Neural progenitor cell (in vitro differentiated cells): ENCODE measurements at regions not wholly inside any gene's neighbourhood (a gene's known extent, or its start where the extent isn't known, plus 50 kb on each side); places are given as distances from the start of the nearest gene placed in this dataset.

ENCODE experiments used
- DNase-seq: peaks from one replicate; pipeline ENCODE4 v3.0.0-alpha.2; 2016; ENCODE audit warnings: low spot score
- H2AFZ ChIP-seq: fragments of 200-600 bp; sonication (generic); replicated peaks from 2 replicates; pipeline ENCODE4 v1.6.1; 2016; ENCODE audit warnings: antibody characterized with exemption
- H3F3A ChIP-seq: fragments of 200-600 bp; sonication (generic); 2 replicates; pipeline ENCODE4 v1.6.1; 2016; ENCODE audit warnings: antibody characterized with exemption, low read depth
- H3K27ac ChIP-seq: fragments of 200-600 bp; sonication (generic); 2 replicates; pipeline ENCODE4 v1.5.1; 2016; ENCODE audit warnings: mild to moderate bottlenecking
- H3K27me3 ChIP-seq: fragments of 200-600 bp; sonication (generic); 2 replicates; pipeline ENCODE4 v1.6.1; 2016; ENCODE audit warnings: mild to moderate bottlenecking, moderate library complexity
- H3K36me3 ChIP-seq: fragments of 200-600 bp; sonication (generic); 2 replicates; pipeline ENCODE4 v1.5.1; 2016
- H3K4me1 ChIP-seq: fragments of 200-600 bp; sonication (generic); 2 replicates; pipeline ENCODE4 v1.6.1; 2016; ENCODE audit warnings: mixed run types
- H3K4me2 ChIP-seq: fragments of 200-600 bp; sonication (generic); 2 replicates; pipeline ENCODE4 v1.6.1; 2016
- H3K4me3 ChIP-seq: fragments of 200-600 bp; sonication (generic); 2 replicates; pipeline ENCODE4 v1.5.1; 2016
- H3K79me2 ChIP-seq: fragments of 200-600 bp; sonication (generic); 2 replicates; pipeline ENCODE4 v1.6.1; 2016; ENCODE audit warnings: low read depth
- H3K9ac ChIP-seq: fragments of 200-600 bp; sonication (generic); 2 replicates; pipeline ENCODE4 v1.6.1; 2016
- H3K9me3 ChIP-seq: fragments of 200-600 bp; sonication (generic); 2 replicates; pipeline ENCODE4 v1.5.1; 2016; ENCODE audit warnings: low read depth
- H4K20me1 ChIP-seq: fragments of 200-600 bp; sonication (generic); 2 replicates; pipeline ENCODE4 v1.6.1; 2016; ENCODE audit warnings: low read depth
- H3K27ac Mint-ChIP-seq: 3 replicates; pipeline ENCODE4 v1.8.0; 2021; ENCODE audit warnings: mixed read lengths
- H3K27me3 Mint-ChIP-seq: 2 replicates; pipeline ENCODE4 v1.8.0; 2022; ENCODE audit warnings: low read depth, mild to moderate bottlenecking, inconsistent platforms, moderate library complexity, mixed read lengths; ENCODE audit not compliant: insufficient read depth
- H3K36me3 Mint-ChIP-seq: 3 replicates; pipeline ENCODE4 v1.8.0; 2021; ENCODE audit warnings: mixed read lengths
- H3K4me1 Mint-ChIP-seq: 3 replicates; pipeline ENCODE4 v1.8.0; 2021; ENCODE audit warnings: mixed read lengths
- H3K4me3 Mint-ChIP-seq: 3 replicates; pipeline ENCODE4 v1.8.0; 2021; ENCODE audit warnings: mild to moderate bottlenecking, moderate library complexity, mixed read lengths
- H3K9me3 Mint-ChIP-seq: 3 replicates; pipeline ENCODE4 v1.8.0; 2020; ENCODE audit warnings: mixed read lengths
- EZH2 ChIP-seq: fragments of 200-600 bp; sonication (generic); IDR thresholded peaks from 2 replicates; pipeline ENCODE4 v1.6.1; 2017; ENCODE audit warnings: antibody characterized with exemption, mild to moderate bottlenecking, moderate library complexity
- EZH2phosphoT487 ChIP-seq: fragments of 200-600 bp; sonication (generic); IDR thresholded peaks from 2 replicates; pipeline ENCODE4 v1.6.1; 2017; ENCODE audit warnings: antibody characterized with exemption
- TF ChIP-seq, protein P1 (sequence below): fragments of 200-600 bp; sonication (generic); IDR thresholded peaks from 2 replicates; pipeline ENCODE4 v1.5.1; 2017; ENCODE audit warnings: antibody characterized with exemption, mild to moderate bottlenecking

DNA sequence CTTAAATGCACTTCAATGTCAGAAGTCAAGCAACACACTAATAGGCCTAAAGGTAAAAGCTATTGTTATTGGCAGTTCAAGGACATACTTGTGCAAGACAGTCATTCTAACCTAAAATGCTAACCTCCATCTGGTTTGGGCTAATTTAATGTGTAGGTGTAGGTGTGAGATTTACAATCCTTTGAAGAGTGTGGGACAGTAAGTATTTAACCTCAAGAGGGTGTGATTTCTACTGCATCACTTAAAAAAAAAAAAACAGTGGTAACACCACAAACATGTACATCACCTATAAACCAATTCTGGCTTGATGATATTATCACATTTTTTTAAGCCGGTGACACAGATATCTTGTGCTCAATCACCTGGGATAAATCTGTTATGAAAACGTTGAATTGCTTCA is 127.5 kb upstream of the MEF2C start:
- H3K4me1 ChIP-seq, result peaks cover 8% of the 10 kb centered on the region
- TF ChIP-seq EZH2 (no peak), EZH2phosphoT487 (no peak)
- TF ChIP-seq, protein P1, sequence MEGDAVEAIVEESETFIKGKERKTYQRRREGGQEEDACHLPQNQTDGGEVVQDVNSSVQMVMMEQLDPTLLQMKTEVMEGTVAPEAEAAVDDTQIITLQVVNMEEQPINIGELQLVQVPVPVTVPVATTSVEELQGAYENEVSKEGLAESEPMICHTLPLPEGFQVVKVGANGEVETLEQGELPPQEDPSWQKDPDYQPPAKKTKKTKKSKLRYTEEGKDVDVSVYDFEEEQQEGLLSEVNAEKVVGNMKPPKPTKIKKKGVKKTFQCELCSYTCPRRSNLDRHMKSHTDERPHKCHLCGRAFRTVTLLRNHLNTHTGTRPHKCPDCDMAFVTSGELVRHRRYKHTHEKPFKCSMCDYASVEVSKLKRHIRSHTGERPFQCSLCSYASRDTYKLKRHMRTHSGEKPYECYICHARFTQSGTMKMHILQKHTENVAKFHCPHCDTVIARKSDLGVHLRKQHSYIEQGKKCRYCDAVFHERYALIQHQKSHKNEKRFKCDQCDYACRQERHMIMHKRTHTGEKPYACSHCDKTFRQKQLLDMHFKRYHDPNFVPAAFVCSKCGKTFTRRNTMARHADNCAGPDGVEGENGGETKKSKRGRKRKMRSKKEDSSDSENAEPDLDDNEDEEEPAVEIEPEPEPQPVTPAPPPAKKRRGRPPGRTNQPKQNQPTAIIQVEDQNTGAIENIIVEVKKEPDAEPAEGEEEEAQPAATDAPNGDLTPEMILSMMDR, result no peak
- no peak for DNase-seq
- H3K9me3 Mint-ChIP-seq, result no peaks in the 10 kb centered on the region
- no peaks in the 10 kb centered on the region for H3K36me3 Mint-ChIP-seq
- H3K4me2 ChIP-seq, result no peak overlapping the region
- no peaks in the 10 kb centered on the region for H4K20me1 ChIP-seq
- H3K4me3 ChIP-seq, result no peak overlapping the region
- H3K79me2 ChIP-seq, result no peaks in the 10 kb centered on the region
- no peaks in the 10 kb centered on the region for H3K27me3 ChIP-seq
- no peak overlapping the region for H3K9ac ChIP-seq
- no peak overlapping the region for H2AFZ ChIP-seq
- H3K4me3 Mint-ChIP-seq, result no peak overlapping the region
- peaks cover 3% of the 10 kb centered on the region for H3K27me3 Mint-ChIP-seq
- no peak overlapping the region for H3K27ac ChIP-seq
- H3K4me1 Mint-ChIP-seq, result no peaks in the 10 kb centered on the region
- no peaks in the 10 kb centered on the region for H3K9me3 ChIP-seq
- H3K36me3 ChIP-seq, result no peaks in the 10 kb centered on the region
- no peaks in the 10 kb centered on the region for H3F3A ChIP-seq
- no peak overlapping the region for H3K27ac Mint-ChIP-seq

DNA sequence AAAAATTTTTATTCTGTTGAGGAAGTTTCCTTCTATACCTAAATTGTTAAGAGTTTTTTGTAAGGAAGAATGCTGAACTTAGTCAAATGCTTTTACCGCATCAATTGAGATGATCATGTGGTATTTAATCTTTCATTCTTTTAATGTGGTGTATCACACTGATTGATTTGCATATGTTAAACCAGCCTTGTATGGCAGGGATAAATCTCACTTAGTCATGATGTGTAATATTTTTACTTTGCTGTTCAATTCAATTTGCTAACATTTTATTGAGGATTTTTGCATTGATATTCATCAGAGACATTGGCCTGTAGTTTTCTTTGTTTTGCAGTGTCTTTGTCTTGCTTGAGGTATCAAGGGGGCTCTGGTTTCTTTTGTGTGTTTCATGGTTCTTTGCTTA is 125.3 kb upstream of the MEF2C start:
- Mint-ChIP-seq H3K4me3 (no peak overlapping the region), H3K36me3 (no peaks in the 10 kb centered on the region), H3K27me3 (peaks cover 3% of the 10 kb centered on the region), H3K4me1 (no peaks in the 10 kb centered on the region), H3K9me3 (peaks cover 3% of the 10 kb centered on the region), H3K27ac (no peak overlapping the region)
- Histone ChIP-seq H3K4me1 (peaks cover 8% of the 10 kb centered on the region), H3K9me3 (no peaks in the 10 kb centered on the region), H3K4me2 (no peak overlapping the region), H3K27me3 (no peaks in the 10 kb centered on the region), H2AFZ (peak overlapping the region; percentile 21), H3K27ac (no peak overlapping the region), H3K9ac (no peak overlapping the region), H4K20me1 (no peaks in the 10 kb centered on the region), H3K36me3 (no peaks in the 10 kb centered on the region), H3K4me3 (no peak overlapping the region), H3K79me2 (no peaks in the 10 kb centered on the region), H3F3A (no peaks in the 10 kb centered on the region)
- TF ChIP-seq, protein P1, result no peak
- TF ChIP-seq EZH2phosphoT487 (no peak), EZH2 (no peak)
- DNase-seq, result no peak

DNA sequence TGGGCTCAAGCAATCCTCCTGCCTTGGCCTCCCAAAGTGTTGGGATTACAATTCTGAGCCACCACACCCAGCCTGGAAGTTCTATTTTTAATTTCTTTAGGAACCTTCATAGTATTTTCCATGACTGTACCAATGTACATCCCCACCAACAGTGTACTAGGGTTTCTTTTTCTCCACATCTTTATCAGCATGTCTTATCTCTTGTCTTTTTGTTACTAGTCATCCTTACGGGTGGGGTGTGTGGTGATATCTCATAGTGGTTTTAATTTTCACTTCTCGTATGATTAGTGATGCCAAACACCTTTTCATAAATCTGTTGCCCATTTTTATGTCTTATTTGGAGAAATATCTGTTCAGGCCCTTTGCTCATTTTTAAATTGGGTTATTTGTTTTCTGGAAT is 123.0 kb upstream of the MEF2C start:
- Histone ChIP-seq H3K9me3 (no peaks in the 10 kb centered on the region), H3K27me3 (no peaks in the 10 kb centered on the region), H3K4me2 (no peak overlapping the region), H3K9ac (no peak overlapping the region), H3K4me3 (no peak overlapping the region), H3K79me2 (no peaks in the 10 kb centered on the region), H3F3A (no peaks in the 10 kb centered on the region), H3K27ac (no peak overlapping the region), H2AFZ (no peak overlapping the region), H3K4me1 (no peaks in the 10 kb centered on the region), H4K20me1 (no peaks in the 10 kb centered on the region), H3K36me3 (no peaks in the 10 kb centered on the region)
- peaks cover 8% of the 10 kb centered on the region for H3K9me3 Mint-ChIP-seq
- no peak overlapping the region for H3K27ac Mint-ChIP-seq
- no peaks in the 10 kb centered on the region for H3K4me1 Mint-ChIP-seq
- DNase-seq, result no peak
- no peaks in the 10 kb centered on the region for H3K36me3 Mint-ChIP-seq
- no peak overlapping the region for H3K4me3 Mint-ChIP-seq
- no peaks in the 10 kb centered on the region for H3K27me3 Mint-ChIP-seq
- TF ChIP-seq, protein P1, result no peak
- TF ChIP-seq EZH2 (no peak), EZH2phosphoT487 (no peak)
